ENCODE measurements at regions not wholly inside any gene's neighbourhood (a gene's known extent, or its start where the extent isn't known, plus 50 kb on each side); places are given as distances from the start of the nearest gene placed in this dataset.

- ChIA-PET POLR2A (ENCODE audit: low non-redundant PET) (no interaction called here), CTCF (no interaction called here)
- H3K9me3 ChIP-seq (ENCODE audit: low read depth, low read length, poor library complexity, severe bottlenecking), result no peaks in the 10 kb centered on the region
- H3K36me3 ChIP-seq (ENCODE audit: insufficient read depth, low read length, poor library complexity, severe bottlenecking), result no peaks in the 10 kb centered on the region
- no peak overlapping the region for H3K27ac ChIP-seq (ENCODE audit: low read depth, low read length, poor library complexity, severe bottlenecking)
- TF ChIP-seq CTCF (conservative IDR thresholded peaks at IDR 0.05; ENCODE audit: low read depth, low read length), result no peak
- no peak for TF ChIP-seq EZH2 (IDR thresholded peaks at IDR 0.05; ENCODE audit: borderline replicate concordance, low read depth, low read length, poor library complexity, severe bottlenecking)
- intact Hi-C loops (cut with micrococcal nuclease; ENCODE audit: unreplicated experiment), result no loop called here
- no peaks in the 10 kb centered on the region for H3K4me1 ChIP-seq (ENCODE audit: insufficient read depth, low read length, poor library complexity, severe bottlenecking)
- H3K4me3 ChIP-seq (ENCODE audit: low read depth, low read length, poor library complexity, severe bottlenecking), result no peak overlapping the region
- DNase-seq (ENCODE audit: low spot score), result no peak
- H3K27me3 ChIP-seq (replicated peaks; ENCODE audit: insufficient read depth, low read depth, low read length, poor library complexity), result peaks cover 24% of the 10 kb centered on the region
- BruUV-seq (replicated peaks), result no TSS peak
These were observed 167.6 kb upstream of the CTAGE1 start for GRCh38 chr18:22585333-22585732.

- TF ChIP-seq EZH2 (IDR thresholded peaks at IDR 0.05; ENCODE audit: borderline replicate concordance, low read depth, low read length, poor library complexity, severe bottlenecking) (no peak), CTCF (conservative IDR thresholded peaks at IDR 0.05; ENCODE audit: low read depth, low read length) (no peak)
- Histone ChIP-seq H3K4me1 (ENCODE audit: insufficient read depth, low read length, poor library complexity, severe bottlenecking) (no peaks in the 10 kb centered on the region), H3K9me3 (ENCODE audit: low read depth, low read length, poor library complexity, severe bottlenecking) (no peaks in the 10 kb centered on the region), H3K27ac (ENCODE audit: low read depth, low read length, poor library complexity, severe bottlenecking) (no peak overlapping the region), H3K36me3 (ENCODE audit: insufficient read depth, low read length, poor library complexity, severe bottlenecking) (no peaks in the 10 kb centered on the region), H3K27me3 (replicated peaks; ENCODE audit: insufficient read depth, low read depth, low read length, poor library complexity) (peaks cover 29% of the 10 kb centered on the region), H3K4me3 (ENCODE audit: low read depth, low read length, poor library complexity, severe bottlenecking) (no peak overlapping the region)
- POLR2A ChIA-PET (ENCODE audit: low non-redundant PET), result no interaction called here
- CTCF ChIA-PET, result no interaction called here
- DNase-seq (ENCODE audit: low spot score), result no peak
- intact Hi-C loops (cut with micrococcal nuclease; ENCODE audit: unreplicated experiment), result no loop called here
- BruUV-seq (replicated peaks), result no TSS peak
These were observed 168.1 kb upstream of the CTAGE1 start for GRCh38 chr18:22585821-22586220.

GRCh38 chr18:22591222-22591621 is 173.5 kb upstream of the CTAGE1 start:
- intact Hi-C loops (cut with micrococcal nuclease; ENCODE audit: unreplicated experiment), result no loop called here
- ChIA-PET POLR2A (ENCODE audit: low non-redundant PET) (no interaction called here), CTCF (no interaction called here)
- Histone ChIP-seq H3K27me3 (replicated peaks; ENCODE audit: insufficient read depth, low read depth, low read length, poor library complexity) (peaks cover 25% of the 10 kb centered on the region), H3K4me3 (ENCODE audit: low read depth, low read length, poor library complexity, severe bottlenecking) (no peak overlapping the region), H3K27ac (ENCODE audit: low read depth, low read length, poor library complexity, severe bottlenecking) (no peak overlapping the region), H3K9me3 (ENCODE audit: low read depth, low read length, poor library complexity, severe bottlenecking) (no peaks in the 10 kb centered on the region), H3K4me1 (ENCODE audit: insufficient read depth, low read length, poor library complexity, severe bottlenecking) (no peaks in the 10 kb centered on the region), H3K36me3 (ENCODE audit: insufficient read depth, low read length, poor library complexity, severe bottlenecking) (no peaks in the 10 kb centered on the region)
- no peak for TF ChIP-seq EZH2 (IDR thresholded peaks at IDR 0.05; ENCODE audit: borderline replicate concordance, low read depth, low read length, poor library complexity, severe bottlenecking)
- no peak for TF ChIP-seq CTCF (conservative IDR thresholded peaks at IDR 0.05; ENCODE audit: low read depth, low read length)
- no peak for DNase-seq (ENCODE audit: low spot score)
- BruUV-seq (replicated peaks), result no TSS peak
